ENCODE measurements at regions not wholly inside any gene's neighbourhood (a gene's known extent, or its start where the extent isn't known, plus 50 kb on each side); places are given as distances from the start of the nearest gene placed in this dataset.
"Not testable (repeated sequence)": the region's sequence is repeated elsewhere in the genome, so short reads cannot be mapped to it uniquely, and the experiment has no call there.

- no peak for DNase-seq
These were observed 164.0 kb downstream of the RGS9 start for GRCh38 chr17:65301184-65301583.

DNA sequence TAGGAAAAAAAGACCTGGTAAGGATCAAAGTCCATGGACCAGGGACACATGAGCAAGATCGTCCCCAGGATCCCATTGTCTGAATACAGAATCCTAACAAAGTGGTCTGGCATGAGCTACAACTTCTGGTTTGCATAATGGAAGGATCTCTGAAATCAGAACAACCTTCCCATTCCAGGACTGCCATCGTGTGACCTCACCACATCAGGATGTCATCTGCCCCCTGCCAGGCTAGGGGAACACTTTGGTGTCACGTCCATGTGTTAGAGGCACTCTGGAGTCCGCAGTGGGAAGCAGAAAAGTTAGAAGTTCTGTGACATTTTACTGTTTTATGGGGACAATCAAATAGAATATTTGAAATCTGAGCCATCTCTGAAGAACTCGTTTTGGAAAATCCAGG, 160.7 kb downstream of the RGS9 start:
- DNase-seq, result no peak

GRCh38 chr17:65297384-65297783, 160.2 kb downstream of the RGS9 start:
- DNase-seq, result no peak

DNA sequence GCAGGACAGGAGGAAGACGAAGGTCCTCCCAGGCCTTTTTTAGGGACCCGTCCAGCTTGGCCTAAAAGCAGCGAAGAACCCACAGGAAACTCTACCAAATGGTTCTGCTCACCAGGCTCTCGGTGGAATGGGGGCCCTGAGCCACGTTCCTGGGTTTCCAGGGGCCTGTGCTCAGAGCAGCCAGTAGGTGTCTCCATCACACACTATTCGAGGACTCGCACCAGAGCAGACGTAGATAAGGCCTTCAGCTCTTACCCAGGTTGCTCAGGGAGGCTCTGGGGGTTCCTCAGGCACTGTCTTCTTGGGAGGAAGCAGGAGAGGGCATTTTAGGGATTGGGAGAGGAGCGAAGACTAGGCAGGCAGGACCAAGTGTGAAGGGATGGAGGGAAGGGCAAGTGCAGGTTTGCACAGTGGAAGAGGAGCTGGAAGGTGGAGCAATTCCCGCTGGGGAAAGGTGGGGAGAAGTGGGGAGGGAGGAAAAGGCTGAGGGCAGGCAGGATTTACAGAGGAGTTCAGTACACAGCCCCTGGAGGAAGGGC, 157.1 kb downstream of the RGS9 start:
- peak; percentile 62 for DNase-seq

DNA sequence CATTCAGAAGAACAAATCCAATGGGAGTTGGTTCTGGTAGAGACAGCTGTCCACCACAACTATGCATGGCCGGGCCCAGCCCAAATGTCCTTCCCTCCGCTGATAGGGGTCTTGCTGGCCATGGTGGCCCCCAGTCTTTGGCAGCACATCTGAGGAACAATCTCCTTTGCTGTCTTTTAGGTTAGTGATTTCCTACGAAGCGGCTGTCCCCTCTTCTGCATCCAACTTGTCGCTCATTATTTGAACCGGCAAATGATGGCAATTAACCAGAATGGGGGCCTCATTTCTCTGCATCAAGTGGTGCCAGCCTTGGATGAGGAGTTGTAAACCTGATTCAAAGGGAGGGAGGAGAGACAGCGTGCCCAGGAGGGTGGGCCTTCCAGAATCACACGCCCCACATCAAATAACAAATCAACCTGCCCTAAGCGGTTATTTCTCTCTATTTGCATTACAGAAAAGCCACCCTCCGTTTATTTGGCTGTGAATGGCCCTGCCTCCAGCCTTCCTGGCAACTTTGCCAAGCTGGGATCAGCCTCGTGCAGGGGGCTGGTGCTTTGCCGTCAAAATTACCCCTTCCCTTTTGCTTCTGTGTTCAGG, 156.5 kb downstream of the RGS9 start:
- DNase-seq, result no peak

- DNase-seq, result no peak
These were observed 155.3 kb downstream of the RGS9 start for GRCh38 chr17:65292430-65292829.

GRCh38 chr17:65291301-65291700, 154.1 kb downstream of the RGS9 start:
- DNase-seq, result not testable (repeated sequence)

GRCh38 chr17:65290616-65291015, 153.4 kb downstream of the RGS9 start:
- DNase-seq, result no peak

DNA sequence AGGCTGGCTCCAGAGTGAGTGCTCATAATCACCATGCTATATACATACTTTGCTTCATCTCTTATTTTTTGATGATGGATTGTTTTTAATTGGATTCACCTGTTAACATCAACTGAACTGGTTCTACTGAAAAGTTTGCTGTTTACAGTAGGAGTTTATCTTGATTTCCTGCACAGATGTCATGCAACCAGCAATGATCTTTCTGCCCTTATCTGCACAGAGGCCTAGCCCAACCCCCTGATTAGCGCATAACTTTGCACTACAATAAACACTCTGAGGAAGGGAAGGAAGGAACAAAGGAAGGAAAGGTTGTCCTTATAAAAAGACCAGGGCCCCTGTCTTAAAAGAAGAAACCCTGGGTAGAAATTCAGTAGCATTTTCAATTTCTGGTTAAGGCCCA, 152.9 kb downstream of the RGS9 start:
- DNase-seq, result no peak

DNA sequence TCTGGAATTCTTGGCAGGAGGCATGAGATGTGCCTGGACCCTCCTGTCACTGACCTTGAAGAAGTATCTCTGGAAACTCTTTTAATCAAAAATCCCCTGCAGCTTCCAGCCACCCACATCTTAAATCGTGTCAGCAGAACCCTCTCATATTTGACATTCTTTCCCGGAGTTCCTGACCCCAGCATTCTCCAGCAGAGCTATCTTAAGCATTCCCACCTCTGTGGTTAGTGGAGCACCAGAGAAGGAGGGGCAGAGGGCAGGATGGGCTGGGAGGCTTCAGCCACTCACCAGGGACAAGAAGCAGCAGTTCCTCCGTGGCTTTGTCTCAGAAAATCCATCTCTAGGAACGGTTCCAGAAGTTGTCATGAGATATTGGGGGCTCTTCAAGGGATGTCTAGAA, 149.9 kb downstream of the RGS9 start:
- no peak for DNase-seq

- no peak for DNase-seq
These were observed 146.5 kb downstream of the RGS9 start for GRCh38 chr17:65283704-65284103.

GRCh38 chr17:65279456-65279855, 142.3 kb downstream of the RGS9 start:
- DNase-seq, result no peak

DNA sequence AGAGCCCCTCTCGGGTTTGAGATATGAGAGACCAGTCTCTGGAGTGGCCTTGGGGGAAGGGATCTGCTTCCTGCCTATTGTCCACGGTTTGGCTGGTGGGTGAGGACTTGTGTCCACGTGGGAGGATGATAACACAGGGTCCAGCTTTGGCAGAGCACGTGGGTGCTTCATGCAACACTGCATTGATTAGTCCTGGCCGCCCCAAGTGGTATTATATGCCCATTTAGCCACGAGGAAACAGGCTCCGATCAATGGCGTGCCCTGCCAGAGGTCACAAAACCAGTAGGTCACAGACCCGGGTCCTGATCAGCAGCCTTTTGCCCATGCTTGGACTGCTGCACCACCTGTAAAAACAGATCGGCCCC, 141.6 kb downstream of the RGS9 start:
- no peak for DNase-seq

- no peak for DNase-seq
These were observed 141.1 kb downstream of the RGS9 start for GRCh38 chr17:65278050-65278819.

GRCh38 chr17:65277576-65277975, 140.4 kb downstream of the RGS9 start:
- DNase-seq, result no peak
